IMR-90 (cell line): ENCODE measurements at regions not wholly inside any gene's neighbourhood (a gene's known extent, or its start where the extent isn't known, plus 50 kb on each side); places are given as distances from the start of the nearest gene placed in this dataset.

Experiments used
- ATAC-seq: fragments of 200-7000 bp; cut with Tn5 transposase; 2 replicates; pipeline ENCODE4 v1.9.1; 2020; ENCODE audit warnings: low read depth, mild to moderate bottlenecking, moderate library complexity
- BruUV-seq: library from RNA; stranded (reverse); fragments of 400-500 nt; replicated peaks from 2 replicates; lab custom pipeline; 2021; lab: Mats Ljungman, UMichigan
- CTCF ChIA-PET: fragments of 300-600 bp; formaldehyde crosslinking; extraction: SDS; loops from one replicate; lab custom pipeline; 2021; ENCODE audit warnings: antibody characterized with exemption; lab: Yijun Ruan, JAX
- POLR2A ChIA-PET: fragments of 300-600 bp; sonication (Branson Sonifier 250); formaldehyde crosslinking; loops from one replicate; lab custom pipeline; 2022; ENCODE audit warnings: antibody characterized with exemption; ENCODE audit not compliant: unreplicated experiment; lab: Charles Lee
- DNase-seq: peaks from one replicate; pipeline ENCODE4 v3.0.0; 2013
- H2AFZ ChIP-seq: replicated peaks from 2 replicates; pipeline ENCODE3; 2013; ENCODE audit warnings: low read length, mild to moderate bottlenecking; ENCODE audit not compliant: poor library complexity
- H2AK5ac ChIP-seq: 2 replicates; pipeline ENCODE4 v1.6.1; 2013; ENCODE audit warnings: low read depth, low read length, inconsistent platforms
- H2AK9ac ChIP-seq: replicated peaks from 2 replicates; pipeline ENCODE3; 2013; ENCODE audit warnings: mild to moderate bottlenecking, low read depth, low read length, moderate library complexity; ENCODE audit not compliant: poor library complexity
- H2BK120ac ChIP-seq: 2 replicates; pipeline ENCODE4 v1.6.1; 2013; ENCODE audit warnings: low read depth, low read length, inconsistent platforms
- H2BK15ac ChIP-seq: 3 replicates; pipeline ENCODE4 v1.6.1; 2013; ENCODE audit warnings: low read depth, low read length, inconsistent platforms
- H2BK20ac ChIP-seq: 2 replicates; pipeline ENCODE4 v1.6.1; 2013; ENCODE audit warnings: low read depth, mild to moderate bottlenecking, inconsistent platforms, low read length, moderate library complexity
- H2BK5ac ChIP-seq: 2 replicates; pipeline ENCODE4 v1.6.1; 2013; ENCODE audit warnings: mild to moderate bottlenecking, low read depth, low read length, inconsistent platforms; ENCODE audit not compliant: poor library complexity, severe bottlenecking
- H3K14ac ChIP-seq: replicated peaks from 2 replicates; pipeline ENCODE4 v1.6.1; 2013; ENCODE audit warnings: low read depth, low read length, inconsistent platforms
- H3K18ac ChIP-seq: 2 replicates; pipeline ENCODE4 v1.6.1; 2013; ENCODE audit warnings: low read depth, low read length, control low read depth
- H3K23ac ChIP-seq: 2 replicates; pipeline ENCODE4 v1.6.1; 2013; ENCODE audit warnings: low read depth, low read length, inconsistent platforms
- H3K27ac ChIP-seq: 2 replicates; pipeline ENCODE4 v1.5.1; 2013; ENCODE audit warnings: mild to moderate bottlenecking, control low read depth, low read length; ENCODE audit not compliant: insufficient read depth
- H3K27me3 ChIP-seq: 2 replicates; pipeline ENCODE4 v1.6.1; 2013; ENCODE audit warnings: low read length; ENCODE audit not compliant: control insufficient read depth, insufficient read depth
- H3K36me3 ChIP-seq: 2 replicates; pipeline ENCODE4 v1.6.1; 2013; ENCODE audit warnings: low read length, mixed read lengths; ENCODE audit not compliant: control insufficient read depth, insufficient read depth
- H3K4ac ChIP-seq: 2 replicates; pipeline ENCODE4 v1.6.1; 2013; ENCODE audit warnings: low read depth, low read length, inconsistent platforms
- H3K4me1 ChIP-seq: 2 replicates; pipeline ENCODE4 v1.6.1; 2013; ENCODE audit warnings: low read length, mixed read lengths; ENCODE audit not compliant: control insufficient read depth, insufficient read depth
- H3K4me2 ChIP-seq: 2 replicates; pipeline ENCODE4 v1.6.1; 2013; ENCODE audit warnings: low read depth, mild to moderate bottlenecking, control low read depth, low read length, moderate library complexity
- H3K4me3 ChIP-seq: 2 replicates; pipeline ENCODE4 v1.5.1; 2013; ENCODE audit warnings: low read depth, mild to moderate bottlenecking, control low read depth, low read length, moderate library complexity; ENCODE audit not compliant: insufficient read depth
- H3K56ac ChIP-seq: 2 replicates; pipeline ENCODE4 v1.6.1; 2013; ENCODE audit warnings: low read length, inconsistent platforms; ENCODE audit not compliant: insufficient read depth; ENCODE audit errors: extremely low read depth
- H3K79me1 ChIP-seq, 2 experiments: 2 replicates each; pipeline ENCODE4 v1.6.1; 2013; ENCODE audit warnings: low read length in 2 of 2, inconsistent platforms in 1 of 2, low read depth in 1 of 2
- H3K9ac ChIP-seq: 2 replicates; pipeline ENCODE4 v1.6.1; 2013; ENCODE audit warnings: low read depth, low read length, control low read depth
- H3K9me1 ChIP-seq: 2 replicates; pipeline ENCODE4 v1.6.1; 2013; ENCODE audit warnings: low read length, inconsistent platforms; ENCODE audit not compliant: insufficient read depth
- H3K9me3 ChIP-seq: 2 replicates; pipeline ENCODE4 v1.6.1; 2013; ENCODE audit warnings: low read length; ENCODE audit not compliant: control insufficient read depth, insufficient read depth
- H4K20me1 ChIP-seq: 2 replicates; pipeline ENCODE4 v1.6.1; 2013; ENCODE audit warnings: low read length, inconsistent platforms; ENCODE audit not compliant: insufficient read depth
- H4K5ac ChIP-seq: 2 replicates; pipeline ENCODE4 v1.6.1; 2013; ENCODE audit warnings: mild to moderate bottlenecking, low read depth, low read length, control low read depth
- H4K8ac ChIP-seq, 2 experiments: 2 replicates each; pipeline ENCODE4 v1.6.1; 2013; ENCODE audit warnings: low read depth in 2 of 2, low read length in 2 of 2, control low read depth in 1 of 2, inconsistent platforms in 1 of 2
- H4K91ac ChIP-seq: 2 replicates; pipeline ENCODE4 v1.6.1; 2013; ENCODE audit warnings: low read depth, low read length, inconsistent platforms; ENCODE audit not compliant: insufficient read depth
- BHLHE40 ChIP-seq: fragments of 150-350 bp; IDR thresholded peaks from 2 replicates; pipeline ENCODE4 v1.6.1; 2016; ENCODE audit warnings: mild to moderate bottlenecking, low read depth, low read length
- CEBPB ChIP-seq: IDR thresholded peaks from 2 replicates; pipeline ENCODE4 v1.6.1; 2012; ENCODE audit warnings: low read depth, low read length, improper control_type of control experiment
- CHD1 ChIP-seq: IDR thresholded peaks from 2 replicates; pipeline ENCODE4 v1.6.1; 2012; ENCODE audit warnings: low read depth, low read length, improper control_type of control experiment
- CTCF ChIP-seq: conservative IDR thresholded peaks from 2 replicates; pipeline ENCODE4 v1.5.1; 2012; ENCODE audit warnings: mild to moderate bottlenecking, low read depth, low read length, improper control_type of control experiment
- MAZ ChIP-seq: IDR thresholded peaks from 2 replicates; pipeline ENCODE4 v1.6.1; 2012; ENCODE audit warnings: low read depth, mild to moderate bottlenecking, low read length, improper control_type of control experiment, moderate library complexity, borderline replicate concordance
- RAD21 ChIP-seq: IDR thresholded peaks from 2 replicates; pipeline ENCODE4 v1.6.1; 2012; ENCODE audit warnings: low read length, improper control_type of control experiment
- SMC3 ChIP-seq: fragments of 150-350 bp; IDR thresholded peaks from 2 replicates; pipeline ENCODE4 v1.6.1; 2016; ENCODE audit warnings: low read depth, mild to moderate bottlenecking, antibody characterized with exemption, low read length, moderate library complexity
- WGBS, 2 experiments: methylation state at CpG; one replicate each; pipeline versions ENCODE4 v1.1.5 to v1.1.7; 2013; ENCODE audit warnings: missing lambda C conversion rate in 2 of 2; ENCODE audit not compliant: insufficient read length in 1 of 2; ENCODE audit errors: extremely low coverage in 2 of 2; 5-methylcytosine and 5-hydroxymethylcytosine counted together
- dilution Hi-C: fragments of 300-500 bp; cut with HindIII; formaldehyde crosslinking; loops from one replicate; pipeline ENCODE4 v1.14.3; 2018; ENCODE audit warnings: low sequenced_read_pairs; ENCODE audit not compliant: unreplicated experiment
- in situ Hi-C: fragments of 300-500 bp; cut with MboI; formaldehyde crosslinking; loops from 3 replicates; pipeline ENCODE4 v1.14.3; 2019; ENCODE audit warnings: low sequenced_read_pairs, inconsistent platforms, mixed read lengths
- intact Hi-C: fragments of 100-400 bp; cut with micrococcal nuclease; formaldehyde crosslinking; loops from 2 replicates; pipeline ENCODE4 v1.10.0; 2022
- TF ChIP-seq, protein P1 (sequence below): fragments of 150-350 bp; IDR thresholded peaks from 2 replicates; pipeline ENCODE4 v1.6.1; 2017; ENCODE audit warnings: mild to moderate bottlenecking, antibody characterized with exemption, low read length, low read depth

- Histone ChIP-seq H4K8ac (no peak overlapping the region), H2AFZ (no peak overlapping the region), H3K27ac (no peak overlapping the region), H4K5ac (no peak overlapping the region), H2AK9ac (no peak overlapping the region), H3K9me3 (no peaks in the 10 kb centered on the region), H3K4me3 (no peak overlapping the region), H4K91ac (no peak overlapping the region), H3K4me1 (peaks cover 6% of the 10 kb centered on the region), H3K56ac (no peak overlapping the region), H2BK120ac (no peak overlapping the region), H2BK5ac (no peak overlapping the region), H3K27me3 (peaks cover 45% of the 10 kb centered on the region), H3K14ac (no peak overlapping the region), H2BK15ac (no peak overlapping the region), H3K4me2 (no peak overlapping the region), H3K23ac (no peak overlapping the region), H3K18ac (no peak overlapping the region), H4K20me1 (peaks cover 3% of the 10 kb centered on the region; the same call in 1 of the 2 replicates), H3K9me1 (no peaks in the 10 kb centered on the region), H2AK5ac (no peak overlapping the region), H3K4ac (no peak overlapping the region), H3K79me1 (no peaks in the 10 kb centered on the region), H3K9ac (no peak overlapping the region), H2BK20ac (no peak overlapping the region), H3K36me3 (no peaks in the 10 kb centered on the region)
- no TSS peak for BruUV-seq
- TF ChIP-seq CTCF, result no peak
- TF ChIP-seq, protein P1, sequence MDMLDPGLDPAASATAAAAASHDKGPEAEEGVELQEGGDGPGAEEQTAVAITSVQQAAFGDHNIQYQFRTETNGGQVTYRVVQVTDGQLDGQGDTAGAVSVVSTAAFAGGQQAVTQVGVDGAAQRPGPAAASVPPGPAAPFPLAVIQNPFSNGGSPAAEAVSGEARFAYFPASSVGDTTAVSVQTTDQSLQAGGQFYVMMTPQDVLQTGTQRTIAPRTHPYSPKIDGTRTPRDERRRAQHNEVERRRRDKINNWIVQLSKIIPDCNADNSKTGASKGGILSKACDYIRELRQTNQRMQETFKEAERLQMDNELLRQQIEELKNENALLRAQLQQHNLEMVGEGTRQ, result no peak
- no peak for TF ChIP-seq RAD21
- no peak for TF ChIP-seq MAZ
- TF ChIP-seq CEBPB, result no peak
- TF ChIP-seq BHLHE40, result no peak
- no peak for TF ChIP-seq SMC3
- no peak for TF ChIP-seq CHD1
- DNase-seq (no peak), ATAC-seq (no peak)
- dilution Hi-C loops, result no loop called here
- ChIA-PET POLR2A (no interaction called here), CTCF (interaction anchor here (2.1 kb wide), 1 partner anchor 14 kb away, joined by 7 read pairs; no protein-coding TSS in a partner anchor)
- 80% methylated on average over 2 of the region's 9 CpGs; no CpG with 5 or more reads in 1 of the 2 experiments for WGBS, 2 experiments
- intact Hi-C loops, result no loop called here
- in situ Hi-C loops, result no loop called here
Measured at GRCh38 chr16:87048038-87048729, 269.0 kb downstream of the C16orf95 start.
